NCI-H2227 (cell line): ENCODE measurements at regions not wholly inside any gene's neighbourhood (a gene's known extent, or its start where the extent isn't known, plus 50 kb on each side); places are given as distances from the start of the nearest gene placed in this dataset.

Experiments
- DNase-seq: peaks from one replicate; lab custom pipeline; 2025; ENCODE audit not compliant: unreplicated experiment; lab: John Stamatoyannopoulos, UW

- DNase-seq, result no peak
Observed at GRCh38 chr12:43044241-43044640, 454.7 kb upstream of the PRICKLE1 start.

GRCh38 chr12:43038991-43039390, 449.4 kb upstream of the PRICKLE1 start:
- no peak for DNase-seq

DNA sequence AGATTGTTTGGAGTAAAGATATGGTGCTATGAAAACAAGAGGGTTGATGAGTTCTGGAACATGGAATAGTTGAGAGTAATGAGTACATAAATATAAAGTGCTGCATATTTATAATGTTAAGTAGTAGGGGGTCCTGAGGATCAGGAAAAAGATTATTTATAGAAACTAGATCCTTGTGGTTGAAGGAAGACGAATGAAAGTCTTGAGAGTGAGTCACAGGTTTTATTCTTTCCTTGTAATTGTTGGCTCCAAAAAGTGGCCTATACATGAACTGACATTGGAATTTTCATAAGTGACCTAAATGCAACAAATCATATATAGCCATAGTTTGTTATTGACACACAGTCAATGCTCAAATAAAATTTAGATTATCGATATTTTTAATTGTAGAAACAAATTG, 440.4 kb upstream of the PRICKLE1 start:
- DNase-seq, result no peak

GRCh38 chr12:43028826-43029225, 439.3 kb upstream of the PRICKLE1 start:
- no peak for DNase-seq

GRCh38 chr12:43022838-43023237, 433.3 kb upstream of the PRICKLE1 start:
- DNase-seq, result no peak

DNA sequence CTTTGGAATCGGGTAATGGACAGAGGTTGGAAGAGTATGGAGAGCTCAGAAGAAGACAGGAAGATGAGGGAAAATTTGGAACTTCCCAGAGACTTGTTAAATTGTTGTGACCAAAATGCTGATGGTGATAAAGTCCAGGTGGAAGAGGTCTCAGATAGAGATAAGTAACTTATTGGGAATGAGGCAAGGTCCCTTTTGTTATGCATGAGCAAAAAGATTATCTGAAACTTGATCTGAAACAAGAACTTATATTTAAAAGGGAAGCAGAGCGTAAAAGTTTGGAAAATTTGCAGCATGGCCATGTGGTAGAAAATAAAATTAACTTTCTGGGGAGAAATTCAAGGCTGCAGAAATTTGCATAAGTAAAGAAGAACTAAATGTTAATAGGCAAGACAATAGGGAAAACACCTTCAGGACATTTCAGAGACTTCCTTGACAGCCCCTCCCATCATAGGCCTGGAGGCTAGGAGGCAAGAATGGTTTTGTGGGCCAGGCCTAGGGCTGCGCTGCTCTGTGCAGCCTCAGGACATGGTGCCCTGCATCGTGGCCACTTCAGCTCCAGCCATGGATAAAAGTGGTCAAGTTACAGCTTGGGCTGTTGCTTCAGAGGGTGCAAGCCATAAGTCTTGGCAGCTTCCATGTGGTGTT, 425.7 kb upstream of the PRICKLE1 start:
- no peak for DNase-seq

GRCh38 chr12:43011383-43011926, 421.9 kb upstream of the PRICKLE1 start:
- no peak for DNase-seq

DNA sequence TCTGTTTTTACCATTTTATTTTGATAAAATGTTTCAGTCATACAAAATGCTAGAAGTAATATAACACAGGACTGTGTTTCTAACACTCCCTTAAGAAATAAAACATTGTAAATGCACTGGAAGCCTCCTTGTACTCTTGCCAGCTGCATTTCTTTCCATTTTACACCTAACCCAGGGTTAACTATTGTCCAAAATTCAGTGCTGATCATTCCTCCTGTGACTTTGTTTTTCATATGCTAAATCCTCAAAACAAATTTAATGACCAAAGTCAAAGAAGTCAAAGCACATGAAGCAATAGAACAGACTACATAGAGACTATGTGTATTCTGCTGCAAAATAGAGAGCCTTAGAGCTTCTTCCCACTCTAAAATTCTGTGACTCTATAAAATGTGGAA, 420.3 kb upstream of the PRICKLE1 start:
- DNase-seq, result no peak

DNA sequence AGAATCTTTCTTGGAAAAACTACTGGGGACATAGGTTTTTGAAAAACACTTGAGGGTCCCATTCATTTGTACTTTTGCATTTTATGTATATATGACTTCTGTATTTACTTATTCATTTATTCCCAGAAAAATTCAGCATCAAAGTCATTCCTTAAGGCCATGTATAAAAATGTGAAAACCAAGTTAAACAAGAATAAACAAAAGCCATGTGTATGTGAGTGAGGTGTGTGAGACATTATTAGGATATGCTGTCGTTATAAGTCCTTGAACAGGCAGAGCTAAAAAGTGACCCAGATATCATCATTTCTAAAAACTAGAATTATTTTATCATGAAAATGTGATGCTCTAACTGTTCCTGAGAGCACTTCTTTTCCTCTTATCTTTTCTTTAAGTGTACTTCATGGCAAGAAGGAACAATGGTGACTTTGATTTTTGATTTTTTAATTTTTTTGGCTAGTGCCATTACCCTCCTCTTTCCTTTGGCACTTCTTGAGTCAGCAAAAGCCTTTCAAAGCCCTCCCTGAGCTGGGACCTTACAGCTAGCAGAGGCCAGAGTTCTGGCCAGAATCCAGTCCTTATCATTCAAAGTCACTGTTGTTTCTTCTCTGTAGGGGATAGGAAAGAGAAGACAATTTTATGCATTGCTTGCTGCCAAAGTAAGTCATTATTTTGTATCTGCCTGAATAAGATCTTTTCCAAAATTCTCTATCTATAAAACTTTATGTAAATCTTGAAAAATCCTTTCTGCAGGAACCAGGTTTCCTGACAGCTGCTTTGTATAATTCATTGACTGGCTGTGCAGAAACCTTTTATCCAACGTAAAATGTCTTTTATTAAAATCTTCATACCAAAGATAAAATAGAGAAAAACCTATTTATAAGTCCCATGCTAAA, 419.7 kb upstream of the PRICKLE1 start:
- no peak for DNase-seq

DNA sequence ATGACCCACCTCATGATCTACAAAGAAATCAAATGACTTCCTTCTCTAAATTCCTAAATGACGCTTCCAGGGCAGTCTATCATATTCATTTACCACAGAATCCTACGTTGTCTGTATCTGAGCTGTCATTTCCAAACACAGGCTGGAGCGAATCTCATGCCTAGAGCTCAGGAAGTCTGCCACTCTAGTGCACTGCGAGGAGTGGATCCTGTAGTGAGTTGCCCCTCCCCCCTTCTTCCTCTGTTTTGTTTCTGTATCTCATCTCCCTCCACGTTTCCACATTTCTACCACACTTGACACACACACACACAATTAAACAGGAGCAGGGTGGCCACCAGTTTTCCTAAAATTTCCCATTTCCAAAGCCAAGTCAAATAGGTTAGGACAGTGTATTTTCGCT, 415.4 kb upstream of the PRICKLE1 start:
- peak; percentile 0 for DNase-seq

DNA sequence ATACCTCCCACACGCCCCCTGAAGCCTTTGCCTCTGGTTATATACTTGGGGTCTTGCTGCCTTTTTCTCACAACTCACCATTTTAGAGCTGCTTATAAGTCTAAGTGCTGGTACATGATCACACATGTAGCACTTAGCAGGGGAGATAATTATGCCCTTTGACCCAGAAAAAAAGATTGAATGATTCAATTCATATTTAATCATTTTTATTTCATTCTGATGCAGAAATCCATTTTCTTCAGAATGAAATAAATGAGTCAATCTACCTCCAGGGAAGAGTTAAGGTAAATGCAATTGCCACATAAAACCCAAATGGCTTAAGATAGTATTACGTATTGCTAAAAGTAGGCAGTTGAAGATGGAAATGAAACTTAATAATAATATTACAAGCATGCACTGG, 414.6 kb upstream of the PRICKLE1 start:
- DNase-seq, result no peak

GRCh38 chr12:42996869-42997431, 407.4 kb upstream of the PRICKLE1 start:
- DNase-seq, result no peak

DNA sequence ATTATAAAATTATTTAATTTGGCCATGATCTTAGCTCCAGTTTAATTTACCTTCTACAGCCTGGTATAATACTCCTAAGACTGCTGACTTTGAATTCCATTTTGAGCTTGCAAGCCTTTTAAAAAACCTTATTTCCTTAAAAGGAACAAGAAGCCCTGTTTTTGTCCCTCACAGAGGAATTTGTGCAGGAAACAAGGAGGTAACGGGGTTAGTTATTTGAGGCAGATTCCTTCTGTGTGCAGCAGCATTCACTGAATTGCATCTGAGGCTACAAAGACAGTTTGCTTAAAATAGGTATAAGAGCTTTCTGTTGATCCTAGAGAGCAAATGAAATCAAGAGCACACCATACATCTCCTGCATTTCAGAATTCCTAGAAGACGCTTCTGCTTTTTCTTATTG, 403.3 kb upstream of the PRICKLE1 start:
- DNase-seq, result no peak

- DNase-seq, result no peak
Observed at GRCh38 chr12:42990387-42990786, 400.8 kb upstream of the PRICKLE1 start.

DNA sequence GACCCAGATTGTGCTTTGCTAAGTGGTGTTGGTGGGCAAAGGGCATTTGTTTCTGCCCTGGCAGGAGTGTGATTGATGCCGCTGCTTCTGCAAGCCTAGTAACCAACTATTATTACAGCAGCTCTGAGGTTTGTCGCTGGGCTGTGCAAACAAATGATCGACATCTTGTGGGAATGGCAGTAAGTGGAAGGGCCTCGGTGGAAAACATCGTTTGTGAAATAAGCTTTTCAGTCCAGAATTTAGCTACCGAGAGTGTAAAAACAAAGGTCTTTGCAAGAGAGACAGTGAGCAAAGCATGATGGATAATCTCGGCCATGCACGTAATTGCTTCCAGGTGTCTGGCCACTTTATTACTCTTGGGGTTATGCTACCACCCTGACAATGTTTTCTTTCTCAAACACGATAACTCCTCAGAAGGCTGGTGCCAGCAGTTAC, 397.7 kb upstream of the PRICKLE1 start:
- peak; percentile 36 for DNase-seq

- no peak for DNase-seq
Observed at GRCh38 chr12:42985506-42985905, 396.0 kb upstream of the PRICKLE1 start.

DNA sequence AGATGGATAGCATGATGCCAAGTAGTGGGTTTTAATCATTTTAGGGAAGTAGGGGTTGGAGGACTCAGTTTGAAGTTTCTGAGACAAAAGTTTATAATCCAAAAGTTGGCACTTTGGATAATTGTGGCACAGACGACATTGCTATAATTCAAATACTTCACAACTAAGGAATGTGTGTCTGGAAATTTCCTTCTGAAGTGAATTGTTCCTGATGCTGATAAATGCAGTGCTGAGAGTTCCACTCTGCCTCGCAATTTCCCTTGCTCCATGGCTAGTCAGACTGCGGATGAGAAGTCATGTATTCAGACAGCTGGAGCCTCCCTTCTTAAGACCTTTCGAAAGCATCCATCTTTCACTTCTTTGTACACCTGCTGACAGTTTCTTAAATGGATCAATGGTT, 393.3 kb upstream of the PRICKLE1 start:
- DNase-seq, result no peak

- DNase-seq, result no peak
Observed at GRCh38 chr12:42981379-42981778, 391.8 kb upstream of the PRICKLE1 start.

- no peak for DNase-seq
Observed at GRCh38 chr12:42980441-42980840, 390.9 kb upstream of the PRICKLE1 start.

- DNase-seq, result no peak
Observed at GRCh38 chr12:42979746-42980145, 390.2 kb upstream of the PRICKLE1 start.

- no peak for DNase-seq
Observed at GRCh38 chr12:42978708-42979107, 389.2 kb upstream of the PRICKLE1 start.
